GM19397 (cell line): ENCODE measurements at regions not wholly inside any gene's neighbourhood (a gene's known extent, or its start where the extent isn't known, plus 50 kb on each side); places are given as distances from the start of the nearest gene placed in this dataset.

ENCODE experiments used
- ATAC-seq: cut with Tn5 transposase; IDR thresholded peaks from one replicate; pipeline ENCODE4 v1.9.1; 2021; ENCODE audit warnings: mild to moderate bottlenecking, moderate library complexity; ENCODE audit not compliant: unreplicated experiment

GRCh38 chr12:107339932-107340331, 246.6 kb upstream of the CRY1 start:
- ATAC-seq = no peak

GRCh38 chr12:107340898-107341297, 247.5 kb upstream of the CRY1 start:
- no peak for ATAC-seq

DNA sequence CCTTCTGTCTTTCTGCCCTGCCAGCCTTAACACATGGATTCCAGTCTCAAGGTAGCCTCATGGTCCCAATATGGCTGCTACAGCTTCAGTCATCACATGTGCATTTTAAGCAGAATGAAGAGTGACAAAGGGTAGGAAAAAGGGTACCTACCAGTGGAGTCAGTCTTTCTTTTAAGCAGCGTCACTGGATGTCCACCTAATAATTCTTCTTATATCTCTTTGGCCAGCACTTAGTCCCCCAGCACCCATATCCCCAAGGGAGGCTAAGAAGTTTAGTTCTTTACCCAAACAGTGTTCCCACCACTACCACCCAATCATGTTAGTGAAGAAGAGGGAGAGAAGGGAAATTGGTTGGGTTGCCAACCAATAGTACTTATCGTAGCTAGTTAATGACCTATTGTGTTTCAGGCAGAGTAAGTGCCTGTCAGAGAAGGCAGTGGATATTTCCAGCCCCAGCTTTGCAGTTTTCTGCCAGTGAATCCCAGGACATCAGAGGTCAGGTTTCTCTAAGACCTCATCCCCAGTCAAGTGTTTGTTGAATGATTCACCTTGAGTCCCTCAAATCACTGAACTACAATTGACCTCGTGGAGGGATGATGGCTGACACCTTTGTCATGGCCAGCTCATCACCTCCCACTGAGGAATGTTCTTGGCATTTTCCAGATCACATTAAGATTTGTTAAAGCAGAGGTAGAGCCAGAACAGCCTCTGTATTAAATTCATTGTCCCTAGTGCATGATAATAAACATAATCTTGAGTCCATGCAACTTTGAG, 250.9 kb upstream of the CRY1 start:
- no peak for ATAC-seq

DNA sequence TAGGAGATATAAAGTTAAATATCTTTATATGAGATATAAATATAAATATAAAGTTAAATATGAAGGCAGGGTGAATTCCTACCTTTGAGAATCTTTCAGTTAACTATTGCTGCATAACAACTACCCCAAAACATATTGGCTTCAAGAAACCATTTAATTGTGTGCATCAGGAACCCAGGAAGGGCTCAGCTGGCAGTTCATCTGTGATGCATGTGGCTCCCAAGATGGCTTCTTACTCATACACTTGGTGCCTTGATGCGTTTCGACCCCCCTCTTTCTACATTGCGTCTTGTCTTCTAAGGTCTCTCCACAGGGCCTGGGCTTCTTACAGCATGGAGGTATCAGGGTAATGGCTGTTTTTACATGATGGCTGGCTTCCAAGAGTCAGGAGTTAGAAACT, 253.9 kb upstream of the CRY1 start:
- ATAC-seq = no peak

DNA sequence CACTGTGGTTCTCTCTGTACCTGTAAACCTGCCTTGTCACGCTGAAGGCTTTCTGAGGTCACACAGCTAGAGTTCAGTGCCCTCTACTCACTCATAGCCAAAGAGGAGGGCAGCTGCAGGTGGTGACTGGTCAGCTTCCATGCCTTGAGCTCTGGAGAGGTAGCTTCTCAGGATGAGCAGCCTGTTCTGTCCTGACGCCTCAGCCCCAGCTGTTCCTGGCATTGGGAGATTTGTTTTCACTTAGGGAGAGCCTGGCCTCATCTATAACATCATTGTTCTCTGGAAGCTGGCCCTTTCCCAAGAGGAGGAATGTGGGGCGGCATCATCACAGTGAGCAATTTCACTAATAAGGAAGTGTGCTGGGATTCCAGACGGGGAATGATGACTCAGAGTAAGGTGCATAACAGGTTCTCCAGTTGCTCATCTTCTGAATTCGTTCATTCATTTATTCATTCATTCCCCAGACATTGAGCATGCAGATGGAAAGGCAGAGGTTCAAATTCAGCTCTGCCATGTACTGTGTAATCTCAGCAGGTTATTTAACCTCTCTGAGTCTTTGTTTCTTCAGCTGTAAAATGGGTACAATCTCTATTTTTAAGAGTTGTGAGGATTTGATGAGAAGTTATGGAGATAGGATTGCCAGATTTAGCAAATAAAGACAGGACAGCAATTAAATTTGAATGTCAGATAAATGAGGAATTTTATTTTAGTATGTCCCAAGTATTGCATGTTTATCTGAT, 255.8 kb upstream of the CRY1 start:
- ATAC-seq = no peak

GRCh38 chr12:107349839-107350238, 256.5 kb upstream of the CRY1 start:
- ATAC-seq = no peak

DNA sequence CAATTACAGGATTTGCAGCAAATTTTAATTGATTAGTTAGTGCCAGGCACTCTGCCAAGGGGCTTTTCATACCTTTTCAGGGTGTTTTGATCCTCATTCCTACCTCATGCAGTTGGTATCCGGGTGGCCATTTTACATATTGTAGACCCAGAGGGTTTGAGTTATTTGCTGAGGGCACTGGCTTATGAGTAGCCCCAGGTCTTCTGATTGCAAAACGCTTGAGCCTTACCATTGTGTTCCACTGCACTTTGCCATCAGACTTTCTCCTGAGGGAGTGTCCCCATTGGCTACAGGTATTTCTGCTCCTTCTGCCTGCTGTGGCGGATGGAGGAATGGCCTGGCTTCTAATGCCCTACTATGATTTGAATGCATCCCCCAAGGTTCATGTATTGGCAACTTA, 257.8 kb upstream of the CRY1 start:
- no peak for ATAC-seq

- ATAC-seq = no peak
These were observed 258.4 kb upstream of the CRY1 start for GRCh38 chr12:107351713-107352112.

DNA sequence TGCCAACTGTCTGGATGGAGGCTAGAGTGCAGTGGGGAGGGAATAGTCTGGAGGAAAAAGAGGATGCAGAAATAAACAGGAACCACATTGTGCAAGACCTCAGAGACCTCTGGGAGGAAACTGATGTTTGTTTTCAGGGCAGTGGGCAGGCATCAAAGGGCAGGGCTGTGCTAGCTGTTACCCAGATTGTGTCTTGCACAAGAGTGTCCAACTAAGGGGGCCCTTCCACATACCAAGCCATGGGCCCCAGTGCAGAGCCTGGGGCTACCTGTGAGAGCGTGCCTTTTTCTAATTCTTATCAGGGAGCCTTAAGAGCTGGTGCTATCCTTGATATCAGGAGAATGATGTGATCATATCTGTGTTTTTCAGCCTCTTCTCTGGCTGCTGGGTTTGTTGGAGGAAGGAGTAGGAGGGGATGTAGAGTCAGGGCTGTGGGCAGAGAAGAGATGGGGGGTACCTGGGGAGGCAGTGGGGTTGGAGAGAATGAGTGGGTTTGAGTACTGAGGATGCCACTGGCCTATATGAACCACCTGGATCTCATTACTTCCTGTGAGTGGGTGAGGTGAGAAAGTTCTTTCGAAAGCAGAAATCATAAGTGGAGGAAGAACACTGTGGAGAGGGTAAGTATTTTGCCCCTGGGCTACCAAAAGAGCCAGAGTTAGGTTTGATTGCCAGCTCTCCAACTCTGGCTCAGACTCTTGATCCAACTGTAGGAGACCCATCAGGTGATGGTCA, 259.2 kb upstream of the CRY1 start:
- no peak for ATAC-seq

DNA sequence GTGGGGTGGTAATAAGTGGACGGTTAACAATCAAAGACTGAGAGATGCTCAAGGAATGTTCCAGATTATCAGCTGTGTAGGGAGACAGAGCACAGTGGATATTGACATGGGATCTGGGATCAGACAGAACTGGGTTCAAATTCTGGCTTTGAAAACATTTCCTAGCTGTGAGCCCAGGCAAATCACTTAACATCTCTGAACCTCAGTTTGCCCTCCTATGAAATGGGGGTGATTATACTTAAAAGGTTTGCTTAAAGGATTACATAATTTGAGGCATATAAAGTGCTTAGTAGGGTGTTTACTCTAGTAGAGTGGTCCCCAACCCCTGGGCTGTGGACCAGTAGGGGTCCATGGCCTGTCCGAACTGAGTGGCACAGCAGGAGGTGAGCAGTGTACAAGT, 260.0 kb upstream of the CRY1 start:
- ATAC-seq = no peak

- no peak for ATAC-seq
These were observed 261.7 kb upstream of the CRY1 start for GRCh38 chr12:107355004-107355565.

GRCh38 chr12:107355612-107356011, 262.3 kb upstream of the CRY1 start:
- no peak for ATAC-seq

- no peak for ATAC-seq
These were observed 263.1 kb upstream of the CRY1 start for GRCh38 chr12:107356266-107356936.

DNA sequence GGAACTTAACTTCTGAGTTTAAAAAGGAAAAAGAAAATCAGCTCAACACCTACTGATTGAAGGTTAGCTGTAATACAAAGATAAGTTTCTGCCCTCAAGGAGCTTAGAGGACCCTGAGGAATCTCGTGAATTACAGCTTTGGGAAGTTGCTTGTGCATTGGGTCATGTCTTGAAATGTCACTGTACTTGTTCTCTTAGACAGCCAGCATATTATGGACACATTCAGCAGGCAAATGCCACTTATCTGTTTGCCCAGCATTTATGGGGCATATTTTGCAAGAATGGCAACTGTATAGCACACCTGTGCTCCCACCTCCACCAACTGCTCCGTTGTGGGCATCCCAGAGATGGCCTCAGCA, 263.6 kb upstream of the CRY1 start:
- ATAC-seq = no peak

- ATAC-seq = no peak
These were observed 266.0 kb upstream of the CRY1 start for GRCh38 chr12:107359382-107359781.

DNA sequence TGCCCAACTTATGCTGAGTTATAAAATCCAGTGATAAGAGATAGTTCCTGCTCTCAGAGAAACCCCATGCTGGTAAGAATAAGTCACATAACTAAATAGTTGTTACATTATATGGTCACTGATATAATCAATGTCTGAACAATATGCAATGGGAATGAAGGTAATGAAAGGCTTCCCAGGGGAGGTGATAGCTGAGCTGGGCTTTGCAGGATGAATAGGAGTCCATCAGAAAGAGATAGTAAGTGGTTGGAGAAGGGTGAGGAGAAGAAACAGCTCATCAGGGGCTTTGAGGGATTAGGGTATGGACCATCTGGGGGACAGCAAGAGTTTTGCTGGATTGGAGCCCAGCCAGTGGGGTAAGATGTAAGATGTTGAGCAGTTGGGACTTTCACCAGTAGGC, 266.7 kb upstream of the CRY1 start:
- no peak for ATAC-seq

- ATAC-seq = no peak
These were observed 267.1 kb upstream of the CRY1 start for GRCh38 chr12:107360482-107360881.

DNA sequence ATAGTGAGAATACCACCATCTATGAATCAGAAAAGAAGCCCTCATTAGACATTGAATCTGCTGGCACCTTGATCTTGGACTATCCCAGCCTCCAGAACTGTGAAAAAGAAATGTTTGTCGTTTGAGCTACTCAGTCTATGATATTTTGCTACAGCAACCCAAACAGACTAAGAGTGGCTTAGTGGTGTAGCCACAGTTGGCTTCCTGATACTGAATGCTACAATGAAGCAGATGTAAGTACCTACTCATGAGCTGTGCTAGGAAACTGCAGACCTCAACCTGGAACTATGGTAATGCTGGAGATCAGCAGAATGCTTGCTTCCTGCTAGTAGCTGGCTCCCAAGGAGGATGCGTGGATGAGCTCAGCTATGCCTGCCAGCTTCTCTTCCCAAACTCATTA, 268.6 kb upstream of the CRY1 start:
- no peak for ATAC-seq

- no peak for ATAC-seq
These were observed 269.6 kb upstream of the CRY1 start for GRCh38 chr12:107362960-107363359.

DNA sequence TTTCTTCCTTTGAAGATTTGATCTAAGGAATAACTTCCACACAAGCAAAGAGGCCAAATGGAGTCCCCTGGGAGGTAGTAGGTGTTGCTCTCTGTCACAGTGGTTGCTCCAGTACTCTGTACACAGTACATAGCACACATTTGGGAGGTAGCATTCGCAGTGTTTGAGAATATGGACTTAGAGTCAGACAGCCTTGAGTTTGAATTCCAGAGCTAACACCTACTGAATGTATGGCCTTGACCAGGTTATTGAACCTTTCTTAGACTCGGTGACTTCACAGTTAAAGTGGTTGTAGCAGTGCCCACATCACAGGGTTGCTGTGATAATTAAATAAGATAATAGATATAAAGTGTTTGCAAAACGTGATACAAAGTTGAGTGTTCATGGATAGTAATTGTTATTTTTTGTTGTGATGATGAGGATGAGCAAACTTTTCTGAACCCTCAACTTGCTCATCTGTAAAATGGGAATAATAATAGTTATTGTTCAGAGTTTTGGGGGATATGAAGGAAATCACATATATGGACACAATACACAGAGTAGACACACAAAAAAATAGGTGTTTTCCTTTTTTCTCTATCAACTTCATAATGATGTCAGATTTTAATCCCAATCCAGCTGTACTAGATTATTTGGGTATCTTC, 271.6 kb upstream of the CRY1 start:
- ATAC-seq = no peak

GRCh38 chr12:107365703-107366102, 272.4 kb upstream of the CRY1 start:
- no peak for ATAC-seq
